Ishikawa (cell line): ENCODE measurements at regions not wholly inside any gene's neighbourhood (a gene's known extent, or its start where the extent isn't known, plus 50 kb on each side); places are given as distances from the start of the nearest gene placed in this dataset.

Experiments used
- CEBPB ChIP-seq: IDR thresholded peaks from 2 replicates; pipeline ENCODE4 v1.6.1; 2012
- CREB1 ChIP-seq: IDR thresholded peaks from 2 replicates; pipeline ENCODE4 v1.6.1; 2012; ENCODE audit warnings: low read depth
- EGR1 ChIP-seq: IDR thresholded peaks from 2 replicates; pipeline ENCODE4 v1.6.1; 2012
- EP300 ChIP-seq: IDR thresholded peaks from 2 replicates; pipeline ENCODE4 v1.6.1; 2012; ENCODE audit warnings: borderline replicate concordance
- FOXM1 ChIP-seq: IDR thresholded peaks from 2 replicates; pipeline ENCODE4 v1.6.1; 2012; ENCODE audit warnings: low read depth, borderline replicate concordance
- NFIC ChIP-seq: IDR thresholded peaks from 2 replicates; pipeline ENCODE4 v1.6.1; 2012
- RAD21 ChIP-seq: IDR thresholded peaks from 2 replicates; pipeline ENCODE4 v1.6.1; 2012; ENCODE audit warnings: low read depth
- TAF1 ChIP-seq: IDR thresholded peaks from 2 replicates; pipeline ENCODE4 v1.6.1; 2012; ENCODE audit warnings: low read depth, mild to moderate bottlenecking
- TCF12 ChIP-seq: IDR thresholded peaks from 2 replicates; pipeline ENCODE4 v1.6.1; 2012; ENCODE audit warnings: low read depth
- TEAD4 ChIP-seq: IDR thresholded peaks from 2 replicates; pipeline ENCODE4 v1.6.1; 2012
- YY1 ChIP-seq: IDR thresholded peaks from 2 replicates; pipeline ENCODE4 v1.6.1; 2012; ENCODE audit warnings: low read depth
- ZBTB7A ChIP-seq: IDR thresholded peaks from 2 replicates; pipeline ENCODE4 v1.6.1; 2012; ENCODE audit warnings: low read depth
- TF ChIP-seq, protein P1 (sequence below): IDR thresholded peaks from 2 replicates; pipeline ENCODE4 v1.6.1; 2012
- TF ChIP-seq, protein P2 (sequence below): IDR thresholded peaks from 2 replicates; pipeline ENCODE4 v1.6.1; 2012
- TF ChIP-seq, protein P3 (sequence below): IDR thresholded peaks from 2 replicates; pipeline ENCODE4 v1.6.1; 2012; ENCODE audit warnings: low read depth, mild to moderate bottlenecking

DNA sequence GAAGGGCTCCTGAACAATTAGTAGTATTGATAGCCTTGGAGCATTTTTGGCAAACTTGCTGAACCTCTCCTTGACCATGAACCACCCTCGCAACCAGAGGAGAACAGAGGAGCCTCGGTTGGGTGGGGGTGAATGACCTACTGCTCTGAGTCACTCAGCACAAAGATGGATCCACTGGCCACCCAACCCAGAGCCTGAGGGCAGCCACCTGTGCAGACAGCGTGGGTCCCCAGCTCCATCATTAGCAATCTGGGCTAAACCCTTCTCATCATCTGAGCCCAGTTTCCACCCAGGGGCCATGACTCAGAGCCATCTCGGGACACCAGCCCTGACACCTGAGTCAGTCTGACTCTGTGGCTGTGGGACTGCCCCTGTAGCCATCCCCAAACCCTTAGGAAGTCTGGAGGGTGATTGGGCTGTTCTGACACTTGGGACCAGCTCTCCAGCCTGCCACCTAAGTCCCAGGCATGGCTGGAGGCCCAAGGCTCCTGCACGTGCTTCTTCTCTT is 171.8 kb upstream of the GPR26 start:
- TF ChIP-seq RAD21 (no peak), CEBPB (no peak), EGR1 (no peak), FOXM1 (no peak)

DNA sequence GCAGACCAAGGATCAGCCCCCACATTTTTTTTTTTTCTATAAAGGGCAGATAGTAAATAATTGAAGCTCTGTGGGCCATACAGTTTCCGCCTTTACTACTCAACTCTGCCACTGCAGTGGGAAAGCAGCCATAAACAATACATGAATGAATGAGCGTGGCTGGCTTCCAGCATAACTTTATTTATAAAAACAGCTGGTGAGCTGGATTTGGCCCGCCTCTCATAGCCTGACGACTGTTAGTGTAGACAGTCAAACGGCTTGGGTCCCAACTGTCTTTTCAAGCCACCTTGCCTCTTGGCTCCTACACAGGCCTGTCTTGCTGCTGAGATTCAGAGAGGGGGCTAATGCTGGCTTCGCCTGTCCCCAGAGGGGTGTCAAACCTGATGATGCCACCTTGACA is 169.8 kb upstream of the GPR26 start:
- TF ChIP-seq EP300: 0 out of 2 replicates have a peak, but pooled peaks have one; percentile 5
- TF ChIP-seq TEAD4: no peak
- TF ChIP-seq, protein P1, sequence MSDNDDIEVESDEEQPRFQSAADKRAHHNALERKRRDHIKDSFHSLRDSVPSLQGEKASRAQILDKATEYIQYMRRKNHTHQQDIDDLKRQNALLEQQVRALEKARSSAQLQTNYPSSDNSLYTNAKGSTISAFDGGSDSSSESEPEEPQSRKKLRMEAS: no peak
- TF ChIP-seq TAF1: no peak
- TF ChIP-seq, protein P2, sequence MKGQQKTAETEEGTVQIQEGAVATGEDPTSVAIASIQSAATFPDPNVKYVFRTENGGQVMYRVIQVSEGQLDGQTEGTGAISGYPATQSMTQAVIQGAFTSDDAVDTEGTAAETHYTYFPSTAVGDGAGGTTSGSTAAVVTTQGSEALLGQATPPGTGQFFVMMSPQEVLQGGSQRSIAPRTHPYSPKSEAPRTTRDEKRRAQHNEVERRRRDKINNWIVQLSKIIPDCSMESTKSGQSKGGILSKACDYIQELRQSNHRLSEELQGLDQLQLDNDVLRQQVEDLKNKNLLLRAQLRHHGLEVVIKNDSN: no peak
- peak; percentile 66 for TF ChIP-seq NFIC
- no peak for TF ChIP-seq CREB1
- no peak for TF ChIP-seq RAD21
- peak; percentile 30; the same call in 1 of the 2 replicates for TF ChIP-seq TCF12
- TF ChIP-seq EGR1: no peak
- no peak for TF ChIP-seq FOXM1
- TF ChIP-seq, protein P3, sequence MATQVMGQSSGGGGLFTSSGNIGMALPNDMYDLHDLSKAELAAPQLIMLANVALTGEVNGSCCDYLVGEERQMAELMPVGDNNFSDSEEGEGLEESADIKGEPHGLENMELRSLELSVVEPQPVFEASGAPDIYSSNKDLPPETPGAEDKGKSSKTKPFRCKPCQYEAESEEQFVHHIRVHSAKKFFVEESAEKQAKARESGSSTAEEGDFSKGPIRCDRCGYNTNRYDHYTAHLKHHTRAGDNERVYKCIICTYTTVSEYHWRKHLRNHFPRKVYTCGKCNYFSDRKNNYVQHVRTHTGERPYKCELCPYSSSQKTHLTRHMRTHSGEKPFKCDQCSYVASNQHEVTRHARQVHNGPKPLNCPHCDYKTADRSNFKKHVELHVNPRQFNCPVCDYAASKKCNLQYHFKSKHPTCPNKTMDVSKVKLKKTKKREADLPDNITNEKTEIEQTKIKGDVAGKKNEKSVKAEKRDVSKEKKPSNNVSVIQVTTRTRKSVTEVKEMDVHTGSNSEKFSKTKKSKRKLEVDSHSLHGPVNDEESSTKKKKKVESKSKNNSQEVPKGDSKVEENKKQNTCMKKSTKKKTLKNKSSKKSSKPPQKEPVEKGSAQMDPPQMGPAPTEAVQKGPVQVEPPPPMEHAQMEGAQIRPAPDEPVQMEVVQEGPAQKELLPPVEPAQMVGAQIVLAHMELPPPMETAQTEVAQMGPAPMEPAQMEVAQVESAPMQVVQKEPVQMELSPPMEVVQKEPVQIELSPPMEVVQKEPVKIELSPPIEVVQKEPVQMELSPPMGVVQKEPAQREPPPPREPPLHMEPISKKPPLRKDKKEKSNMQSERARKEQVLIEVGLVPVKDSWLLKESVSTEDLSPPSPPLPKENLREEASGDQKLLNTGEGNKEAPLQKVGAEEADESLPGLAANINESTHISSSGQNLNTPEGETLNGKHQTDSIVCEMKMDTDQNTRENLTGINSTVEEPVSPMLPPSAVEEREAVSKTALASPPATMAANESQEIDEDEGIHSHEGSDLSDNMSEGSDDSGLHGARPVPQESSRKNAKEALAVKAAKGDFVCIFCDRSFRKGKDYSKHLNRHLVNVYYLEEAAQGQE: no peak

DNA sequence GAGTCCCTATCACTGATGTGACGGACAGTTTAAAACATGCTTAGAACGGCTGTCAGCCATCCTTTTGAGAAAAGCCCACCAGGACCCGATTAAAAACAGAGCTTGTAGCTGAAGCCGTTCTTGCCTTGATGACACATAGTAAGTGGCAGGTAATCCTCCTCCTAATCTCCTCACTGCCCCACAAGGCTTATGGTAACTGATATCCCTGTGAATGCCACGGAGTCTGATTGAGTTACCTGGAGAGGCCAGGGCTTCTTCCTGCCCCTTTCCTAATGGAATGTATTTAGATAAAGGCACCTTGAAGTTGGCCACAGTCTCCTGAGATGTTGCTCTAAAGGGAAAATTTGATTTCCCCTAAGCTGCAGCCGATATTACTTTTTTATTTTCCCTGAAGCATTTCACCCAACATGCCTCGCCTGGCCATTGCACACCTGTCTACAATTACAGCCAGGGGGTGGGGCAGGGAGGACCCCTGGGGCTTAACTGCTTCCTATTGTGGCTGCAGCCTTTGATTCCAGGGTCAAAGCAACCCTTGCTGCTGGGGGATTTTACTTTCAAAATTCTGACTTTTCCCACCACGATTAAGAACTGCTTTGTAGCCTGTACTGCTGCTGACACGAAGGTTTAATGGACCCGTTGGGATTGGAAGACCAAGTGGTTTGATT is 169.0 kb upstream of the GPR26 start:
- TF ChIP-seq EP300 (0 out of 2 replicates have a peak, but pooled peaks have one; percentile 22), NFIC (no peak), FOXM1 (no peak), TCF12 (peak; percentile 69), ZBTB7A (no peak)

DNA sequence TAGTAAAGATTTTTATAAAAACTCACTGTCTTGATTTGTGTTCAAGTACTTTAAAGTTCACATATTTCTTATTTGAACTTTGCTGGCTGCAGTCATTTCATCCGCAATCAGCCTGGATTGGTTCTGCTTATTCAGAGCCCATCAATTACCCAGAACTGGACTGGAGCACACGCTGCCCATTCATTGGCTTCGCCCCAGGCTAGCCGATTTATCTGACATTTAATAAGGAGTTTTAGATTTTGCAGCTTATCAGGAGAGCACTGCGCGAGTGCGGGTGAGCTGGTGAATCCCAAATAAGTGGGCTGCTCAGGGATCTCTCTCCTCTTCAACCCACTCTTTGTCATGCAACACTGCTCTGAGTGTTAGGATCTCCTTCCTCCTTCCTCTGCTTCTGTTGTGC is 166.0 kb upstream of the GPR26 start:
- TF ChIP-seq, protein P1: no peak

DNA sequence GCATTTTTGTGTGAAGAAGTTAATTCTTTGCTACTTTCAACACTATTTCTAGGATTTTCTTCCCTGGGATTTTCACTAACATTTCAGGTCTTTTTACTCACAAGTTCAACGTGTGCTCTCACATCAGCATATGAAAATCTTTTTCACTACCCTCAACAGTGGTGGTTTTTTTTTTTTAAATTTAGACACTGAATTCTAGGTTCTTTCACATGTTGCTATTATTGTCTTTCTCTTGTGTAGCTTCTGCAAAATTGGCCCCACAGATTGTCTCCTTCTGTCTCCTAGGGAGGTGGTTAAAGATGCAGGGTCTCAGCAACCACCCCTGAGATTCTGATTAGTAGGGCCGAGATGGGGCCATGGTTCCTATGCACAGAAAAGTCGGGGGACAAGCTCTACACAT is 165.0 kb upstream of the GPR26 start:
- TF ChIP-seq YY1 (no peak), CREB1 (no peak), EP300 (no peak)
- TF ChIP-seq, protein P1: no peak

DNA sequence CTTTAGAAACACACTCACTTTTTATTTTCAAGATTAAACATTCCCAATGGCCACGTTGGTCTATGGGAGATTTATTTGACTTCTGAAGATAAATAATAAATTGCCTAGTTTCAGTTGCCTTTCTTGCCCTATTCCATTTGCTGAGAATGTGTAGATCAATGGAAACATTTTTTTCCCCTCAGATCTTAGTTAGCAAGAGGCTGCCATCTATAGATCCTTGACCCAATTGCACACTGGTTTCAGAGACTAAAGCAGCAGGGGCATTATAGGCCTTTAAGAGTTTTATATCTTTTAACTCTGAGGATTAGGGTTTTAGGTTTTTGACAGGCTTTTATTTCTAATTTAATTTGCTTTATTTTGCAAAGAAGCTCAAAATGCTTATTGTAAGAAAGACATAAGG is 163.2 kb upstream of the GPR26 start:
- TF ChIP-seq, protein P2: no peak
- TF ChIP-seq, protein P3: no peak
- TF ChIP-seq ZBTB7A (no peak), CEBPB (no peak), RAD21 (peak; percentile 47), TAF1 (no peak)

DNA sequence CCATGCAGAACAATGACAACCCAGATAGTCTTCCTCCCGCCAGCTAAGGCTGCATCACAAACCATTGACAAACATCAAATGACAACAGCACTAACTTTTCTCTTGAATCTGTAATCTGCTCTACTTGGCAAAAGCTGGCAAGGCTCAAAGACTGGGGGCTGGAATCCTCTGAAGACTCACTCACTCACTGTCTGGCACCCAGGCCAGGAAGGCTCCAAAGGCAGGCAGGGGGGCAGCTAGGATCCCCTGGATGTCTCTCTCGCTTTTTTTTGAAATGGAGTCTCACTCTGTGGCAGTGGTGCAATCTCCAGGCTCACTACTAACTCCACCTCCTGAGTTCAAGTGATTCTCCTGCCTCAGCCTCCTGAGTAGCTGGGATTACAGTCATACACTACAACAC is 159.7 kb upstream of the GPR26 start:
- TF ChIP-seq EP300: no peak
- TF ChIP-seq TCF12: no peak
- TF ChIP-seq, protein P1: no peak
